ENCODE measurements at regions not wholly inside any gene's neighbourhood (a gene's known extent, or its start where the extent isn't known, plus 50 kb on each side); places are given as distances from the start of the nearest gene placed in this dataset.

DNA sequence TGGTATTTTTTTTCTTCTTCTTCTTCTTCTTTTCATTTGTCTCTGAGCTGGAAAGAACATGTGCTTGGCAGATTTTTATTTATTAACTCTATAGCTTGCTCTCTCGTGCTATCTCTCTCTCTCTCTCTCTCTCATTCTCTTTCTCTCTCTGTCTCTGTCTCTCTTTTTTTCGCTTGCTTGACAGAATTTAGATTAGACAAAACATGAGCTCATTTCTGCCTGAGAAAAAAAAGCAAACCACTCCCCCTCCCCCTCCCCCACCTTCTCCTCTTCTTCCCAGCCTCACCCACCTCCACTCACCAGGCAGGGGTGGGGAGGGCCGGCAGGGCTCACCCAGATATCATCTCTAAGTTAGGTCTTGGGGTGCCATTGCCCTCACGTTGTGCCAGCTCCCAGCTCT, 81.5 kb downstream of the PJA1 start:
- TF ChIP-seq MEIS1 (CRISPR knock-in tag; IDR thresholded peaks at IDR 0.05; ENCODE audit: borderline replicate concordance): no peak
- TF ChIP-seq ZNF670 (tag by site-specific recombination; IDR thresholded peaks at IDR 0.05; ENCODE audit: low read depth): no peak
- TF ChIP-seq, protein P1, sequence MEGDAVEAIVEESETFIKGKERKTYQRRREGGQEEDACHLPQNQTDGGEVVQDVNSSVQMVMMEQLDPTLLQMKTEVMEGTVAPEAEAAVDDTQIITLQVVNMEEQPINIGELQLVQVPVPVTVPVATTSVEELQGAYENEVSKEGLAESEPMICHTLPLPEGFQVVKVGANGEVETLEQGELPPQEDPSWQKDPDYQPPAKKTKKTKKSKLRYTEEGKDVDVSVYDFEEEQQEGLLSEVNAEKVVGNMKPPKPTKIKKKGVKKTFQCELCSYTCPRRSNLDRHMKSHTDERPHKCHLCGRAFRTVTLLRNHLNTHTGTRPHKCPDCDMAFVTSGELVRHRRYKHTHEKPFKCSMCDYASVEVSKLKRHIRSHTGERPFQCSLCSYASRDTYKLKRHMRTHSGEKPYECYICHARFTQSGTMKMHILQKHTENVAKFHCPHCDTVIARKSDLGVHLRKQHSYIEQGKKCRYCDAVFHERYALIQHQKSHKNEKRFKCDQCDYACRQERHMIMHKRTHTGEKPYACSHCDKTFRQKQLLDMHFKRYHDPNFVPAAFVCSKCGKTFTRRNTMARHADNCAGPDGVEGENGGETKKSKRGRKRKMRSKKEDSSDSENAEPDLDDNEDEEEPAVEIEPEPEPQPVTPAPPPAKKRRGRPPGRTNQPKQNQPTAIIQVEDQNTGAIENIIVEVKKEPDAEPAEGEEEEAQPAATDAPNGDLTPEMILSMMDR (tag by site-specific recombination; IDR thresholded peaks at IDR 0.05): no peak
- TF ChIP-seq, protein P2, sequence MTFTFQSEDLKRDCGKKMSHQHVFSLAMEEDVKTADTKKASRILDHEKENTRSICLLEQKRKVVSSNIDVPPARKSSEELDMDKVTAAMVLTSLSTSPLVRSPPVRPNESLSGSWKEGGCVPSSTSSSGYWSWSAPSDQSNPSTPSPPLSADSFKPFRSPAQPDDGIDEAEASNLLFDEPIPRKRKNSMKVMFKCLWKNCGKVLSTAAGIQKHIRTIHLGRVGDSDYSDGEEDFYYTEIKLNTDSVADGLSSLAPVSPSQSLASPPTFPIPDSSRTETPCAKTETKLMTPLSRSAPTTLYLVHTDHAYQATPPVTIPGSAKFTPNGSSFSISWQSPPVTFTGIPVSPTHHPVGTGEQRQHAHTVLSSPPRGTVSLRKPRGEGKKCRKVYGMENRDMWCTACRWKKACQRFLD (tag by site-specific recombination; IDR thresholded peaks at IDR 0.05): no peak
- TF ChIP-seq ZNF324 (tag by site-specific recombination; IDR thresholded peaks at IDR 0.05): no peak
- TF ChIP-seq ZNF274 (IDR thresholded peaks at IDR 0.05; ENCODE audit: low read length): no peak
- no peak for TF ChIP-seq ZNF274 (tag by site-specific recombination; IDR thresholded peaks at IDR 0.05; ENCODE audit: borderline replicate concordance)

Measured in HEK293 (cell line).